ENCODE measurements at regions not wholly inside any gene's neighbourhood (a gene's known extent, or its start where the extent isn't known, plus 50 kb on each side); places are given as distances from the start of the nearest gene placed in this dataset.

DNA sequence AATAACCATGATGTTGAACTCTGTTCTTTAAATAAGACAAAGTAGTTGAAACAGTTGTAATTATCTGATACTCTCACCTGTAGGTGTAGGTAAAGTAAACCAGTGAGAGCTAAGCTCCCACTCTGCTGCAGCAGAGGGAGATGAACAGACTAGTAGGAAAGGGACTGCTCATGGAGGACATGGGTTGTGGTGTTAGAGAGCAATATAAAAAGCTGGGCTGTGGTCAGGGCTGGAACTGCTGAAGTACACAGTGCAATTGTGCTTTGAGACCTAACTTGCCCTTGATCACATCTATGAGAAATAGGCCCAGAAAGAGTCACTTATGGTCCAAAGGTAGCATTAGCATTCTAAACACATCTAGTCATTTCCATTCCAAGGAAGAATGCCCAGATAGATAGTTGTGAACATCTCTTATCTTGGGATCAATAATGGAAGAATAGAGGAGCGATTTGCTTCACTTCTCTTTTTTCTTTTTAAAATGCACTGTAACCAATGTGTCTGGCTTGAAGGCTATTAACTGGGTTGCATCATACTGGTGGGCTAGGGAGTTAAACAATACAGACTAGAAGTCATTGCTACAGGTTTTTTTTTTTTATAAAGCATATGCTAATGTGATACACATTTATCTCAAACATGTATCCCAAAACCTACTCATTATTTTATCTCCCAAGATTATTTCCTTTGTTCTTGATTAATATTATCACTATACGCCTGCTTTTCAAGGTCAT lies 251.3 kb upstream of the CENPE start:
- TF ChIP-seq, protein P1, sequence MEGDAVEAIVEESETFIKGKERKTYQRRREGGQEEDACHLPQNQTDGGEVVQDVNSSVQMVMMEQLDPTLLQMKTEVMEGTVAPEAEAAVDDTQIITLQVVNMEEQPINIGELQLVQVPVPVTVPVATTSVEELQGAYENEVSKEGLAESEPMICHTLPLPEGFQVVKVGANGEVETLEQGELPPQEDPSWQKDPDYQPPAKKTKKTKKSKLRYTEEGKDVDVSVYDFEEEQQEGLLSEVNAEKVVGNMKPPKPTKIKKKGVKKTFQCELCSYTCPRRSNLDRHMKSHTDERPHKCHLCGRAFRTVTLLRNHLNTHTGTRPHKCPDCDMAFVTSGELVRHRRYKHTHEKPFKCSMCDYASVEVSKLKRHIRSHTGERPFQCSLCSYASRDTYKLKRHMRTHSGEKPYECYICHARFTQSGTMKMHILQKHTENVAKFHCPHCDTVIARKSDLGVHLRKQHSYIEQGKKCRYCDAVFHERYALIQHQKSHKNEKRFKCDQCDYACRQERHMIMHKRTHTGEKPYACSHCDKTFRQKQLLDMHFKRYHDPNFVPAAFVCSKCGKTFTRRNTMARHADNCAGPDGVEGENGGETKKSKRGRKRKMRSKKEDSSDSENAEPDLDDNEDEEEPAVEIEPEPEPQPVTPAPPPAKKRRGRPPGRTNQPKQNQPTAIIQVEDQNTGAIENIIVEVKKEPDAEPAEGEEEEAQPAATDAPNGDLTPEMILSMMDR (IDR thresholded peaks at IDR 0.05; ENCODE audit: poor library complexity), result no peak
- no peak for TF ChIP-seq EZH2 (IDR thresholded peaks at IDR 0.05; ENCODE audit: borderline replicate concordance)
